ENCODE measurements at regions not wholly inside any gene's neighbourhood (a gene's known extent, or its start where the extent isn't known, plus 50 kb on each side); places are given as distances from the start of the nearest gene placed in this dataset.

GRCh38 chr6:164897523-164898235 is 411.7 kb downstream of the C6orf118 start:
- no peak overlapping the region for H3K4me3 ChIP-seq (replicated peaks; ENCODE audit: low read depth, low read length)
- no peak for DNase-seq (ENCODE audit: low read depth)
- no peak for TF ChIP-seq CTCF (IDR thresholded peaks at IDR 0.05; ENCODE audit: low read length, missing control alignments)

GRCh38 chr6:164889980-164890379 is 419.4 kb downstream of the C6orf118 start:
- no peak for TF ChIP-seq CTCF (IDR thresholded peaks at IDR 0.05; ENCODE audit: low read length, missing control alignments)
- no peak for DNase-seq (ENCODE audit: low read depth)
- no peak overlapping the region for H3K4me3 ChIP-seq (replicated peaks; ENCODE audit: low read depth, low read length)

GRCh38 chr6:164887660-164888059 is 421.7 kb downstream of the C6orf118 start:
- DNase-seq (ENCODE audit: low read depth) = no peak
- H3K4me3 ChIP-seq (replicated peaks; ENCODE audit: low read depth, low read length) = no peak overlapping the region
- TF ChIP-seq CTCF (IDR thresholded peaks at IDR 0.05; ENCODE audit: low read length, missing control alignments) = no peak

- TF ChIP-seq CTCF (IDR thresholded peaks at IDR 0.05; ENCODE audit: low read length, missing control alignments) = no peak
- no peak for DNase-seq (ENCODE audit: low read depth)
- no peak overlapping the region for H3K4me3 ChIP-seq (replicated peaks; ENCODE audit: low read depth, low read length)
Measured at GRCh38 chr6:164882236-164882635, 427.2 kb downstream of the C6orf118 start.

- DNase-seq (ENCODE audit: low read depth) = no peak
- TF ChIP-seq CTCF (IDR thresholded peaks at IDR 0.05; ENCODE audit: low read length, missing control alignments) = no peak
- no peak overlapping the region for H3K4me3 ChIP-seq (replicated peaks; ENCODE audit: low read depth, low read length)
Measured at GRCh38 chr6:164871783-164872182, 437.6 kb downstream of the C6orf118 start.

- DNase-seq (ENCODE audit: low read depth) = no peak
- no peak for TF ChIP-seq CTCF (IDR thresholded peaks at IDR 0.05; ENCODE audit: low read length, missing control alignments)
Measured at GRCh38 chr6:164870164-164870563, 439.2 kb downstream of the C6orf118 start.

GRCh38 chr6:164861967-164862366 is 447.4 kb downstream of the C6orf118 start:
- TF ChIP-seq CTCF (IDR thresholded peaks at IDR 0.05; ENCODE audit: low read length, missing control alignments) = no peak
- no peak for DNase-seq (ENCODE audit: low read depth)
- no peak overlapping the region for H3K4me3 ChIP-seq (replicated peaks; ENCODE audit: low read depth, low read length)

More at GRCh38 chr6:164870164-164870563, 439.2 kb downstream of the C6orf118 start:
- no peak overlapping the region for H3K4me3 ChIP-seq (replicated peaks; ENCODE audit: low read depth, low read length)
